Right lobe of liver (tissue), 4 donors: ENCODE measurements at regions not wholly inside any gene's neighbourhood (a gene's known extent, or its start where the extent isn't known, plus 50 kb on each side); places are given as distances from the start of the nearest gene placed in this dataset.

Source experiments
- CTCF ChIP-seq, 4 donors: fragments of 200-600 bp in 3 of 4; fragments of 450-650 bp in 1 of 4; IDR thresholded peaks; one replicate each; pipeline versions ENCODE4 v1.5.1 to v1.8.0; 2016 to 2022; ENCODE audit warnings: antibody characterized with exemption in 4 of 4, mild to moderate bottlenecking in 2 of 4
- POLR2A ChIP-seq: fragments of 450-650 bp; IDR thresholded peaks from one replicate; pipeline ENCODE4 v1.6.1; 2017; ENCODE audit warnings: antibody characterized with exemption, mild to moderate bottlenecking
- donor health status: DM: no; HTN: no; CAD: no.
- donor health status: DM: no; HTN: no; CAD: no.
- donor health status: DM: no; HTN: yes; CAD: no.

GRCh38 chr16:86984343-86984742, 332.8 kb downstream of the C16orf95 start:
- TF ChIP-seq POLR2A, result no peak
- TF ChIP-seq CTCF (IDR thresholded peaks at IDR 0.05), result no peak
